CD4-positive, CD25-positive, alpha-beta regulatory T cell (primary cell): ENCODE measurements at regions not wholly inside any gene's neighbourhood (a gene's known extent, or its start where the extent isn't known, plus 50 kb on each side); places are given as distances from the start of the nearest gene placed in this dataset.
A peak's percentile ranks its signal among the peaks of the same experiment; 100 is the strongest.

Experiments used
- ATAC-seq, 2 donors: fragments of 150-1000 bp; cut with Tn5 transposase; one replicate each; pipeline ENCODE4 v1.10.0; 2021; ENCODE audit warnings: low read depth in 2 of 2, moderate number of reproducible peaks in 2 of 2, moderate library complexity in 1 of 2
- DNase-seq, 3 donors: peaks; one replicate each; pipeline versions ENCODE4 v3.0.0 to v3.0.0-alpha.2; 2012 to 2022; ENCODE audit warnings: mixed read lengths in 1 of 3
- H3K27ac ChIP-seq: one replicate; pipeline ENCODE4 v1.7.0; 2013; ENCODE audit warnings: mild to moderate bottlenecking, low read length; ENCODE audit not compliant: insufficient read depth, poor library complexity, severe bottlenecking
- H3K27me3 ChIP-seq: one replicate; pipeline ENCODE4 v1.7.0; 2013; ENCODE audit warnings: low read length; ENCODE audit not compliant: control insufficient read depth, insufficient read depth
- H3K36me3 ChIP-seq: one replicate; pipeline ENCODE4 v1.7.0; 2013; ENCODE audit warnings: mild to moderate bottlenecking, low read length, moderate library complexity; ENCODE audit not compliant: control insufficient read depth, insufficient read depth
- H3K4me1 ChIP-seq: 2 replicates; pipeline ENCODE4 v1.7.0; 2013; ENCODE audit warnings: mild to moderate bottlenecking, low read length; ENCODE audit not compliant: insufficient read depth, control insufficient read depth, poor library complexity, severe bottlenecking
- H3K4me3 ChIP-seq: one replicate; pipeline ENCODE4 v1.7.0; 2013; ENCODE audit warnings: low read depth, mild to moderate bottlenecking, low read length, moderate library complexity
- H3K9me3 ChIP-seq, 2 experiments: 1 replicate in 1 of 2; 2 replicates in 1 of 2; pipeline ENCODE4 v1.7.0; 2013; ENCODE audit warnings: low read length in 2 of 2, mild to moderate bottlenecking in 1 of 2, moderate library complexity in 1 of 2; ENCODE audit not compliant: control insufficient read depth in 2 of 2
- H3K27ac Mint-ChIP-seq, 3 donors: one replicate each; pipeline ENCODE4 v1.8.0; 2020 to 2022; ENCODE audit warnings: mild to moderate bottlenecking in 3 of 3, mixed read lengths in 3 of 3, moderate library complexity in 2 of 3
- H3K27me3 Mint-ChIP-seq: one replicate; pipeline ENCODE4 v1.8.0; 2022; ENCODE audit warnings: mild to moderate bottlenecking, mixed read lengths
- H3K36me3 Mint-ChIP-seq: one replicate; pipeline ENCODE4 v1.8.0; 2020; ENCODE audit warnings: mixed read lengths
- H3K4me1 Mint-ChIP-seq, 4 donors: one replicate each; pipeline ENCODE4 v1.8.0; 2020 to 2022; ENCODE audit warnings: mixed read lengths in 4 of 4, mild to moderate bottlenecking in 1 of 4
- H3K4me3 Mint-ChIP-seq, 4 donors: one replicate each; pipeline ENCODE4 v1.8.0; 2020 to 2022; ENCODE audit warnings: mild to moderate bottlenecking in 4 of 4, mixed read lengths in 4 of 4, moderate library complexity in 3 of 4
- H3K9me3 Mint-ChIP-seq, 7 donors: one replicate each; pipeline ENCODE4 v1.8.0; 2020 to 2022; ENCODE audit warnings: mixed read lengths in 7 of 7, mild to moderate bottlenecking in 3 of 7, moderate library complexity in 2 of 7

DNA sequence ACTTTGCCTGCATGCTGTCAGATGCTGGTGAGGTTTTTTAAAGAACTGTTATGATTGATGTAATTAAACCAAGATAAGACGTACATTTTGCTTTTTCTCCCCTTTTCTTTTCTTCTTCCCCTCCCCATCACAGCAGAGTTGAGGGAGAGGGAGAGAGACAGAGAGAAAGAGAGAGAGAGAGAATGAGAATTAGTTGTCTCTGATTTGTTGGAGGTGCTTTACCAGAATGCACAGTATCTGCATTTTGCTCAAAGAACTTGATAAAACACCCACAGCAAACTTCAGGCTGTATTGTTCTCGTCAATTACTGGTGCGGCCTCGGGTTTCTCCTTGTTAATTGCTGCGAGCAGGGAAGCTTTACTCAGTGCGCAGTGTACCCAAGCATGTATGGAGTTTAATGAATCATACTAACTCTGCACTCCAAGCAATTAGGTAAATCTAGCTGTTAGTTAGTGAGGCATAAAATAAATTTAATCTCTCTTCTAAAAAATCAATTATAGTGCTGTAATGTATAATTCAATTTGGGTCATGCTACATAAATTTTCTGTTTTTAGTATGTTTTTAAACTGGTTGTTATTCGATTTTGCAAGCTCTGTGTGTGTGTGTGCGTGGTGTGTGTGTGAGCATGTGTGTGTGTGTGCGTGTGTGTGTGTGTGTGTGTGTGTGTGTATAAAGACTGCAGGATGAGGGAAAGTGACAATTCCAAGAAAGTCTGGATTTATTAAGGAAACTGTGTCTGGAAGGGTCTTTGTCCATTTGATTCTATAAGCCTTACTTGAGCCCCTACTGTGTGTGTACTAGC, 273.4 kb downstream of the TLE3 start:
- Mint-ChIP-seq H3K27me3 (peaks cover 4% of the 10 kb centered on the region), H3K4me1 (no peaks in the 10 kb centered on the region), H3K27ac (no peak overlapping the region), H3K9me3 (peaks cover 0 to 1% (median 0%) of the 10 kb centered on the region in 7 donors), H3K4me3 (no peak overlapping the region), H3K36me3 (no peaks in the 10 kb centered on the region)
- ATAC-seq (no peak), DNase-seq (no peak)
- no peaks in the 10 kb centered on the region for H3K27me3 ChIP-seq
- no peaks in the 10 kb centered on the region for H3K36me3 ChIP-seq
- H3K4me3 ChIP-seq, result no peak overlapping the region
- H3K4me1 ChIP-seq, result no peaks in the 10 kb centered on the region
- H3K27ac ChIP-seq, result no peak overlapping the region
- H3K9me3 ChIP-seq, result no peaks in the 10 kb centered on the region

DNA sequence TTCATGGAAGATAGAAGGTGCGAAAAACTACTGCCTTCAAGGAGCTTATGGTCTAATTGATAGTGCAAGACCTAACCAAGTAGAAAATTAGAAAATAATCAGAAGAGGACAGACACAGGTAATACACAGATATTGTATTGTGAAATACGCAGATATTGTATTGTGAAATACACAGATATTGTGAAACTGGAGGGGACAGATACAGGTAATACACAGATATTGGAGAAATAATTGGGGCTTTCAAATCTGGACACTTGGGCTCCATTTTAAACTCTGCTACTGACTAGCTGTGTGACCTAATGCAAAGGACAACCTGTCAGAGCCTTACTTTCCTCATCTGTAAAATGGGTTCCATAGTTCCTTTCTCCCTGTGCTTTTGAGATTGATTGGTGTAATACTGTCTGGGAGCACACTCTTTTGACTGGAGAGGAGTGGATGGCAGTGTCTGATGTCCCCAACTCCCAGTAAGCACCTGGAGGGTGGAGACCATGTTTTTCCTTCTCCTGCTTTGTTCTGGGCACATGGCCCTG, 272.8 kb downstream of the TLE3 start:
- no peaks in the 10 kb centered on the region for H3K27me3 ChIP-seq
- ATAC-seq, result no peak
- H3K36me3 ChIP-seq, result no peaks in the 10 kb centered on the region
- Mint-ChIP-seq H3K4me3 (no peak overlapping the region), H3K4me1 (no peaks in the 10 kb centered on the region), H3K9me3 (peaks cover 0 to 1% (median 0%) of the 10 kb centered on the region in 7 donors), H3K27me3 (peaks cover 4% of the 10 kb centered on the region), H3K36me3 (no peaks in the 10 kb centered on the region), H3K27ac (peak overlapping the region in 1 of 3 donors; percentile 22)
- no peak for DNase-seq
- no peaks in the 10 kb centered on the region for H3K4me1 ChIP-seq
- no peak overlapping the region for H3K4me3 ChIP-seq
- H3K27ac ChIP-seq, result no peak overlapping the region
- H3K9me3 ChIP-seq, result no peaks in the 10 kb centered on the region

DNA sequence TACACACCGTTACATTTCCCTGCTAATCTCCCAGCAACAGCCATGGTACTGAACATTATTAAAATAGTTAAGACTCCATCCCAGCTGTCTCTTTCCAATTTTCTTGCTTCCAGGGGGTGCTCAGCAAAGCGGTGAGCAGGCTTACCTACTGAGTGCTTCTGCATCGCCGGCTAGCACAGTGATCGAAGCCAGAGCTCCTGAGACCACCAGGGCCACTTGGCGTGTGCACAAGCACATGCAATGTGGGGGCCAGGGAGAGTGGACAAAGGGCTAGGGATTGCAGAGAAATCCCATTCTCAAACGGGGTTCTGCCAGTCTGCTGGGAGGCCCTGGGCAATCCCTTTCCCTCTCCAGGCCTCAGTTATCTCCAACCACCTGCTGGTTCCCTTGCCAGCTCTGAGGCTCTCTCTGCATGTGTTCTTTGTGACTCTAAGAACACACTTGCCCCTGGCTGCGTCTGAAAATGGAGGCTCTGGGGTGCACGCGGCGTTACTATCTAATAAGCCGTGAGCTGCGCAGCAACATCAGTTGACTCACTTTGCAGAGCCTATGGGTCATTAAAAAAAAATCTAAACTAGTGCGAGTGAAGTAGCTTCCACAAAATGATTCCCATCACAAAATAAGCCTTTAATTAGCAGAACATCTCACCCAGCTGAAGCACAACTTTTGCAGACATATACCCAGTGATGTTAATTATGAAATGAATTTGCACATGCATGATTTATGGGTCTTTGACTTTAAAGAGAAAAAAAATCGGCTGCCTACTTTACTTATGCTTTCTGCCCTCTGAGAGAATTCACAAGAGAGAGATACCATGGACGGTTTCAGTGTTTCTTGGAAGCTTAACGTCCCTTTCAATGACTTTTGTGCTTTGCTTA, 271.5 kb downstream of the TLE3 start:
- Histone ChIP-seq H3K4me1 (no peaks in the 10 kb centered on the region), H3K36me3 (no peaks in the 10 kb centered on the region), H3K27me3 (no peaks in the 10 kb centered on the region), H3K9me3 (no peaks in the 10 kb centered on the region), H3K4me3 (no peak overlapping the region), H3K27ac (no peak overlapping the region)
- no peak for ATAC-seq
- Mint-ChIP-seq H3K9me3 (peaks cover 0 to 1% (median 0%) of the 10 kb centered on the region in 7 donors), H3K36me3 (no peaks in the 10 kb centered on the region), H3K27me3 (peaks cover 4% of the 10 kb centered on the region), H3K27ac (no peak overlapping the region), H3K4me1 (no peaks in the 10 kb centered on the region), H3K4me3 (no peak overlapping the region)
- DNase-seq, result no peak

DNA sequence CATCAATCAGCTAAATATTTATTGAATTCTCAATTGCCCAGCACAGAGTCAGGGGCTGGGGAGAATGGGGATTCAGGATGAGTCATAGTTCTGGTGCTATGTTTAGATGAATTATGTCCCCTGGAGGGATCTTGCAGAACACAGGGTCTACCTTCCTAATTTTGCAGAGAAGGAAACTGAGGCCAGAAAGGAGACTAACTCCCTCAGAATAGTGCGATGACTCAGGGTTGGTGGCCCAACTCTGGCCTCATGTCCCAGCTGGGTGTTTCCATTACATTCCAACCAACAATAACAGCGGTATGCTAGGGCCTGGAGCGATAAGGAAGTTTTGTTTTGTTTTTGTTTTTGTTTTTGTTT, 270.9 kb downstream of the TLE3 start:
- Histone ChIP-seq H3K4me3 (no peak overlapping the region), H3K27me3 (no peaks in the 10 kb centered on the region), H3K4me1 (no peaks in the 10 kb centered on the region), H3K27ac (no peak overlapping the region), H3K36me3 (no peaks in the 10 kb centered on the region), H3K9me3 (no peaks in the 10 kb centered on the region)
- Mint-ChIP-seq H3K27me3 (peaks cover 4% of the 10 kb centered on the region), H3K9me3 (peaks cover 0 to 1% (median 0%) of the 10 kb centered on the region in 7 donors), H3K4me3 (no peak overlapping the region), H3K27ac (no peak overlapping the region), H3K4me1 (no peaks in the 10 kb centered on the region), H3K36me3 (no peaks in the 10 kb centered on the region)
- DNase-seq (no peak), ATAC-seq (no peak)

DNA sequence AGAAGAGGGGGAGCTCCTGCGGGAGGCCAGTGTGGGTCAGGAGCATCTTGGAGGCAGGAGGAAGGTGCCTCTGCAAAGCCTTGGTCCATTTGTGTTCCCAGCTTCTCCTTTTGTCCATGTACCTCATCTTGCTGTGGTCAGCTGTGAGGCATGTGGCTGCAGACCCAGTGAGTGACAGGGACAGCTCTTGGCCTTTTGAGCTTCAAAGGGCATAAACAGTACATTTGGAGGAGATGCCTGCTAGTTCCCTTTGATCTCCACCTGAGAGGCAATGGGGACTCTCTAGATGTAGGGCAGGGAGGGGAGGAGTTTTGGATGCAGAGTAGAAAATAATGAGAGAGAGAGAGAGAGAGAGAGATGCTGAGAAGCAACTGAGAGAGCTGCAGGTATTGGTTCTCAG, 270.0 kb downstream of the TLE3 start:
- Histone ChIP-seq H3K4me1 (no peaks in the 10 kb centered on the region), H3K36me3 (no peaks in the 10 kb centered on the region), H3K27ac (no peak overlapping the region), H3K27me3 (no peaks in the 10 kb centered on the region), H3K9me3 (no peaks in the 10 kb centered on the region), H3K4me3 (no peak overlapping the region)
- H3K27me3 Mint-ChIP-seq, result peaks cover under 1% of the 10 kb centered on the region
- ATAC-seq (no peak), DNase-seq (no peak)
- H3K36me3 Mint-ChIP-seq, result no peaks in the 10 kb centered on the region
- H3K4me1 Mint-ChIP-seq, result no peaks in the 10 kb centered on the region
- H3K9me3 Mint-ChIP-seq, result peaks cover 0 to 1% (median 0%) of the 10 kb centered on the region in 7 donors
- H3K27ac Mint-ChIP-seq, result no peak overlapping the region
- H3K4me3 Mint-ChIP-seq, result no peak overlapping the region

DNA sequence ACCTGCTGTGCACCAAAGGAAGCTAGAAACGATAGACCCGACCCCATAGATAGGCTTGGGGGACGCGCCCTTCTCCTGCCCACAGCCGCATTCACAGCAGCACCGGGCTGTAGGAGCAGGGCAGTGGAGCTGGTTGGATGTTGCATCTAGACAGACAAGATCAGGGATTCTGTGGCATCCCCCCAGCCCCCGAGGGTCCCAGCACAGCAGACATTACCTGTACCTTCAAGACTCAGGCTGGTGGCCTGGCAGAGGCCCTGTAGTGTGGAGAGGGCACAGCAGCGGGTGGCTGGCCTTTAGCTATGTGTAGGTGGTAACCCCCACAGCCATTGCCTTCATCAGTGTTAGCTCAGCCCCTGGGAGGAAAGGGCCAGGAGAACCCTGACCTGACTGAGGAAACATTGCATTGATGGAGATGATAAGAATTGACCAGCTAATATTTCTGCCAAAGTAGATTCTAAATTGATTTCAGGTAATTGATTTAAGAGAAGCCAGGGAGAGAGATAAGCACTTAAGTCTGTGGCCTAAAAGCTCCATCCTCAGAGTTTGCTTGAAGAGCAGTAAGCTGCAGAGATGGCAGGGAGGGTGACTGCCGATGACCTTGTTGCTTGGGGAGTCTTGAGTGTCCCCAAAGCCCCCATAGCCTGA, 269.4 kb downstream of the TLE3 start:
- Mint-ChIP-seq H3K36me3 (no peaks in the 10 kb centered on the region), H3K9me3 (peaks cover 0 to 1% (median 0%) of the 10 kb centered on the region in 7 donors), H3K4me1 (no peaks in the 10 kb centered on the region), H3K27ac (peak overlapping the region in 1 of 3 donors; percentile 70), H3K4me3 (no peak overlapping the region), H3K27me3 (no peaks in the 10 kb centered on the region)
- DNase-seq (no peak), ATAC-seq (no peak)
- Histone ChIP-seq H3K27ac (no peak overlapping the region), H3K27me3 (no peaks in the 10 kb centered on the region), H3K4me1 (no peaks in the 10 kb centered on the region), H3K9me3 (no peaks in the 10 kb centered on the region), H3K4me3 (no peak overlapping the region), H3K36me3 (no peaks in the 10 kb centered on the region)

DNA sequence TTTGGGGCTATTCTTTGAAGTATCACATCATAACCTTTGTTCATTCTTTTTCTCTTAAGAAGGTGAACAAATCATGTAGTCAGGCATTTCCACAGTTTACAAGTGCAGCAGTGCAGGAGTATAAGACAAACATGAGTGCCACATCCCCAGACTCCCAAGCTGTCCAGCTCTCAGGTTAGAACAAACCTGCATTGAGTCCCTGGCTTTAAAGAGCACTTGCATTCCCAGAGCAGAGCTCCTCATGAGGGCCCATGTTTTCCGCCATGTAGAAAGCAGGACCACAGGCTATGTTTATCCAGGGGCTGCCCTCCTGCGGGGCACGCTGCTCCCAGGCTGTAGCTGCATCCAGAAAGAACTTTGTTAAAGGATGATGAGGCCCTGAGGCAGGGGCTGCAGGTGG, 267.7 kb downstream of the TLE3 start:
- DNase-seq, result no peak
- Mint-ChIP-seq H3K36me3 (no peaks in the 10 kb centered on the region), H3K4me3 (no peak overlapping the region), H3K4me1 (no peaks in the 10 kb centered on the region), H3K27ac (no peak overlapping the region), H3K9me3 (no peaks in the 10 kb centered on the region), H3K27me3 (no peaks in the 10 kb centered on the region)
- no peaks in the 10 kb centered on the region for H3K27me3 ChIP-seq
- H3K4me3 ChIP-seq, result no peak overlapping the region
- no peaks in the 10 kb centered on the region for H3K9me3 ChIP-seq
- H3K27ac ChIP-seq, result no peak overlapping the region
- no peaks in the 10 kb centered on the region for H3K4me1 ChIP-seq
- no peaks in the 10 kb centered on the region for H3K36me3 ChIP-seq
- ATAC-seq, result no peak
